8988T (cell line): ENCODE measurements at regions not wholly inside any gene's neighbourhood (a gene's known extent, or its start where the extent isn't known, plus 50 kb on each side); places are given as distances from the start of the nearest gene placed in this dataset.

Source experiments
- DNase-seq: peaks from one replicate; pipeline ENCODE4 v3.0.0; 2011

DNA sequence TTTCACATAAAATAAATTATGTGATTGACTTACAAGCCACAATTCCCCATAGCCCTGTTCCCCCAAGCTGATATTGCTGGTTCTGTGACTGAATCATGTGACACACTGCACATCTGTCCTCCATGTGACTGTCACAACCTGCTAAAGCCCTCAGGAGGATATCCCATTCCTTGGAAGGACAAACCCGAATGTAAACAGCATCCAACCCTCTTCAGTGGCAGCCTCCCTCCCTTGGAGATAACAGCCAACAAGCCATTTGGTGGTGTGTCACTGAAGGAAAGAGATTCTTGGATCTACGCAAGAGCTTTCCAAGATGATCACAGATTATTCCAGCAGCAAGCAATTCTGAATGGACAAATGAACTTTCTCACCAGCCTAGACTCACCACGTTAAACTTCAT lies 153.9 kb upstream of the TIAM1 start:
- no peak for DNase-seq

- DNase-seq: no peak
These were observed 149.4 kb upstream of the TIAM1 start for GRCh38 chr21:31493350-31493880.

- DNase-seq: no peak
These were observed 147.6 kb upstream of the TIAM1 start for GRCh38 chr21:31491617-31492016.

- DNase-seq: no peak
These were observed 146.4 kb upstream of the TIAM1 start for GRCh38 chr21:31490443-31490842.

GRCh38 chr21:31489726-31490125 lies 145.7 kb upstream of the TIAM1 start:
- DNase-seq: no peak

DNA sequence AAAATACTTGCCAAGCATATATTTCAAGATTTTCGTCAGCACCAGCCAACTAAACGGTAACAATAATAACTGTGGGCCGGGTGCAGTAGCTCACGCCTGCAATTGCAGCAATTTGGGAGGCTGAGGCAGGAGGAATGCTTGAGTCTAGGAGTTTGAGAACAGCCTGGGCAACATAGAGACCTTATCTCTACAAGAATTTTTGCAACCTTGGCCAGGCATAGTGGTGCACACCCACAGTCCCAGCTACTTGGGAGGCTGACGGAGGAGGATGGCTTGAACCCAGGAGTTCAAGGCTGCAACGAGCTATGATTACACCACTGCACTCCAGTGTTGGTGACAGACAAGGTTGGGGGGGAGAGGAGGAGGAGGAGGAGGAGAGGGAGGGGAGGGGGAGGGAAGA lies 145.0 kb upstream of the TIAM1 start:
- DNase-seq: no peak

DNA sequence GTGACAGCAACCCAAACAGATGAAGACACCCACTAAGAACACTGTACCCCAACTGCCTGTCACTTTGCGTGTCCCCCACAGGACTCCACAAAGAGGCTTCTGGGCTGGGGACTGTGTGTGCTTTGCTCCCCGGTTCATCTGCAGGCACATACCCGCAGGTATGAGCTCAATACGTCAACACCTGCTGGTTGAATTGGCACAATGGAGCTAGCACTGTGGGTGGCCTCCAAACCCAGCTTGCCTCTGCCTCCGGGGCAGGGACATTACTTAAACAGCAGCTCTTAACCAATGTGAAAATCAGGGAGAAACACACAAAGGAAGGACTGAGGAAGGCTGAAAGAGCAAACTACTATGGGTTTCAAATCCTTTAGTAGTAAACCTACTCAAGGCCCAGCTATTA lies 140.2 kb upstream of the TIAM1 start:
- DNase-seq: no peak

- no peak for DNase-seq
These were observed 139.1 kb upstream of the TIAM1 start for GRCh38 chr21:31483146-31483545.

DNA sequence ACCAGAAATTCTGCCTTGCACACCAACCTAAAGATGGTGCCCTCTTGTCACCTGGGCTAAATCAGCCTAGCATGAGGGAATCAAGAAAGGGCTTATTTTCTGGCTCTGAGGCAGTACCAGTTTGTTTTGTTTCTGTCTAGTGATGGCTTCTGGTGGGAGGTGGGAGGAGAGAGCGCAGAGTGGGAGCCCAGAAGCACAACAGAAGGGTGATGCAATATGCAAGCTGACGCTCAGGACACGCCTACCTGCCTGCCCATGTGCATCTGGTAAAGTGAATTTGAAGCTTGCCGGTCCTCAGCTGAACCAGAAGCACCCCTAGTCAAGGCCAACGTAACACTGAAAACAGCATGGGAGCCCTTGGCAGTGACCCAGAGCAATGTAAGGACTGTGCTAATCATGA lies 138.4 kb upstream of the TIAM1 start:
- DNase-seq: no peak

DNA sequence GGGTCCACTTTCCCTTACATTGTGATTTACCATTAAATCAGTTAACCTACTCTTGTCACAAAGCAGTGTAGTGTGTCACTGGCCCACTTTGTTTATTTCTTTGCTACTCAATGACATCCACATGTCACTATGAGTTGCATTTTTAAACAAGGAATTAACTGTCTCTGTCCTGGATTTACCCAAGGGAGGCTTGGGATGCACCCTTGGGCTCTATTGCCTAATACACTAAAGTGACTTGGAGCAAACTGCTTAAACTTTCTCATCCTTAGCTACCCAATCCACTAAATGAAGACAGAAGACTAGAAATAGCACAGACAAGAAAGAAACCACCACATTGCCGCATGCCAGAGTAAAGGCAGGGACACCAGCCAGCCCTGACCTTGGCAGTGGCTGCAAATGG lies 136.2 kb upstream of the TIAM1 start:
- no peak for DNase-seq

GRCh38 chr21:31479714-31480113 lies 135.7 kb upstream of the TIAM1 start:
- DNase-seq: no peak

- DNase-seq: no peak
These were observed 135.2 kb upstream of the TIAM1 start for GRCh38 chr21:31479222-31479621.

DNA sequence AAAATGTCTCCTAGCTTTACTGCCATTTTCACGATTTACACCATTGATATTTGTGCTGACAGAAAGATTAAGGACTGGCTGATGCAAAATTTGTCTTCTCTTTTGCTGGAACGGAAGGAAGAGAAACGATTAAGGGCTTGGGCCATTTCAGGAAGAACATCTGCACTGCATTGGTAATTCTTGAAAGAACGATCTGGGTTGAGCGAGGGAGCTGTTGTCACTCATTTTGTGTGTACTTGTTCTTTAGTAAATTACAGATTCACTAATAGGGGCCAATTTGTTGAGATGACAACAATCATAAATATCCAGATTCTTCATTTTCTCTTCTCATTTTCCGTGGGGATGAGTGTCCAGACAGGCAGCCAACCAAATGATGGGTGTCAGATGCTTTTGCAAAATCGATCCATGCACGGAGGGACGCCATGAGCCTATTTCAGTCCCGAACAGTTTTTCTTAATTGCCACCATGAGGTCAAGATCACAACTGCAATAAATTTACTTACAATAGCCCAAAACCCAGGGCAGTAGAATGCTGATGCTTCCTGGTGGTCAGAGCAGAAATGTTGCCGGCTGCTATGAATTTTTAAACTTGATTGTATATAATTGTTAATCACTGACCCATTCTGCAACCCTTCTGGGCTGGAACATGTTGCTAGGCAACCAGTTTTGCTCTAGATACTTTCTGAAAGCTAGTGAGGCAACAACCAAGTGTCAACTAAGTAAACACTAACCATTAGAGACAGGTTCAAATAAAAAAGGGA lies 132.4 kb upstream of the TIAM1 start:
- no peak for DNase-seq

GRCh38 chr21:31475223-31475622 lies 131.2 kb upstream of the TIAM1 start:
- DNase-seq: no peak

DNA sequence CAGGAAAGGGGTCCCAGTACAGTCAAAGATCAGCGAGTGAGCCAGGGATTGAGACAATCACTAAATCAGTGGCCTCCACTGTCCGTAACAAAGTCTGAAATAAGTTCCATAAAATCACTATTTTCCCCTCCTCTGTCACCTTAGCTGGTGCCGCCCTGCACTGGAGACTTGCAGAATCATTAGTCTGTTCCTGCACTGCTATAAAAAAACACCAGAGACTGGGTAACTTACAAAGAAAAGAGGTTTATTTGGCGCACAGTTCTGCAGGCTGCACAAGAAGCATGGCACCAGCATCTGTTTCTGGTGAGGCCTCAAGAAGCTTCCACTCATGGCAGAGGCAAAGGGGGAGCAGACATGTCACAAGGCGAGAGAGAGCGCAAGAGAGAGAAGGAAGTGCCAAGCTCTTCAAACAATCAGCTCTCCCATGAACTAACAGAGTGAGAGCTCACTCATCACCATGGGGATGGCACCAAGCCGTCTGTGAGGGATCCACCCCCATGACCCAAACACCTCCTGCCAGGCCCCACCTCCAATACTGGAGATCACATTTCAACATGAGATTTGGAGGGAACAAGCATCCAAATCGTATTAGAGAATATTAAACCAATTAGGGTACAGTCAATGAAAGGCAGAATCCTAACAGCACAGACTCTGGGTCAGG lies 129.8 kb upstream of the TIAM1 start:
- DNase-seq: no peak

- DNase-seq: no peak
These were observed 127.8 kb upstream of the TIAM1 start for GRCh38 chr21:31471865-31472264.

GRCh38 chr21:31470896-31471694 lies 127.0 kb upstream of the TIAM1 start:
- no peak for DNase-seq

GRCh38 chr21:31460980-31461379 lies 116.9 kb upstream of the TIAM1 start:
- no peak for DNase-seq

- DNase-seq: no peak
These were observed 115.4 kb upstream of the TIAM1 start for GRCh38 chr21:31459457-31459856.

- DNase-seq: peak; percentile 27
These were observed 113.6 kb upstream of the TIAM1 start for GRCh38 chr21:31457675-31458074.

GRCh38 chr21:31456201-31456600 lies 112.1 kb upstream of the TIAM1 start:
- no peak for DNase-seq

DNA sequence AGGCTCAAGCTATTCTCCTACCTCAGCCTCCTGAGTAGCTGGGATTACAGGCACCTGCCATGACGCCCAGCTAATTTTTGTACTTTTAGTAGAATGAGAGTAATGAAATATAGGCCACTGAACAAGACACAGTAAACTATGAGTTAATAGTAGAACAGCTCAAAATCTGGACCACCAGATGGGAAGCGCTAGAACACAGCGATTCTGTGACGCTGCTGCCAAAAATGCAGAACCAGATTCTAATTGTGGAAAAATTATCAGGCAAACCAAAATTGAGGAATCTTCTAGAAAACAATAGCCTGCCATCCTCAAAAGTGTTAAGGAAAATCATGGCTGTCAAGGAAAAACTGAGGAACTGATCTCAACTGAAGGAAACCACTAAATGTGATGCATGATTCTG lies 111.4 kb upstream of the TIAM1 start:
- no peak for DNase-seq

- DNase-seq: no peak
These were observed 106.9 kb upstream of the TIAM1 start for GRCh38 chr21:31450980-31451379.
